ENCODE measurements at regions not wholly inside any gene's neighbourhood (a gene's known extent, or its start where the extent isn't known, plus 50 kb on each side); places are given as distances from the start of the nearest gene placed in this dataset.
"Not testable (repeated sequence)": the region's sequence is repeated elsewhere in the genome, so short reads cannot be mapped to it uniquely, and the experiment has no call there.

GRCh38 chr1:198959676-198960075 is 320.8 kb downstream of the PTPRC start:
- no peak overlapping the region for H2AFZ ChIP-seq (ENCODE audit: low read depth, low read length)
- TF ChIP-seq CTCF (IDR thresholded peaks at IDR 0.05; ENCODE audit: low read depth, low read length) (no peak), EZH2phosphoT487 (IDR thresholded peaks at IDR 0.05; ENCODE audit: low read depth) (no peak)
- H3K27ac ChIP-seq (ENCODE audit: low read length), result no peak overlapping the region
- no peak overlapping the region for H3K4me3 ChIP-seq (ENCODE audit: low read length)
- H3K79me2 ChIP-seq (ENCODE audit: low read length), result no peaks in the 10 kb centered on the region
- no peaks in the 10 kb centered on the region for H3K4me1 ChIP-seq (ENCODE audit: low read length)
- H4K20me1 ChIP-seq (ENCODE audit: insufficient read depth, low read length), result no peaks in the 10 kb centered on the region
- H3K27me3 ChIP-seq (ENCODE audit: low read depth, low read length), result no peaks in the 10 kb centered on the region
- H3K36me3 ChIP-seq (replicated peaks; ENCODE audit: low read depth, low read length), result no peaks in the 10 kb centered on the region
- H3K9me3 ChIP-seq (ENCODE audit: insufficient read depth, low read length), result 0 out of 2 replicates have a peak, but pooled peaks cover 6% of the 10 kb centered on the region
- no peak overlapping the region for H3K9ac ChIP-seq (ENCODE audit: low read length)
- no peak overlapping the region for H3K4me2 ChIP-seq (ENCODE audit: low read length)

GRCh38 chr1:198963796-198964195 is 325.0 kb downstream of the PTPRC start:
- H3K4me2 ChIP-seq (ENCODE audit: low read length); H3K9me3 ChIP-seq (ENCODE audit: insufficient read depth, low read length); H2AFZ ChIP-seq (ENCODE audit: low read depth, low read length); H3K4me3 ChIP-seq (ENCODE audit: low read length); H3K79me2 ChIP-seq (ENCODE audit: low read length); H3K36me3 ChIP-seq (replicated peaks; ENCODE audit: low read depth, low read length); H3K27me3 ChIP-seq (ENCODE audit: low read depth, low read length); H3K4me1 ChIP-seq (ENCODE audit: low read length); H3K9ac ChIP-seq (ENCODE audit: low read length); H4K20me1 ChIP-seq (ENCODE audit: insufficient read depth, low read length); H3K27ac ChIP-seq (ENCODE audit: low read length): not testable (repeated sequence)

- Histone ChIP-seq H3K27ac (ENCODE audit: low read length) (no peak overlapping the region), H3K27me3 (ENCODE audit: low read depth, low read length) (no peaks in the 10 kb centered on the region), H2AFZ (ENCODE audit: low read depth, low read length) (no peak overlapping the region), H4K20me1 (ENCODE audit: insufficient read depth, low read length) (no peaks in the 10 kb centered on the region), H3K79me2 (ENCODE audit: low read length) (no peaks in the 10 kb centered on the region), H3K9me3 (ENCODE audit: insufficient read depth, low read length) (no peaks in the 10 kb centered on the region), H3K9ac (ENCODE audit: low read length) (no peak overlapping the region), H3K4me3 (ENCODE audit: low read length) (no peak overlapping the region), H3K4me2 (ENCODE audit: low read length) (no peak overlapping the region), H3K4me1 (ENCODE audit: low read length) (no peaks in the 10 kb centered on the region), H3K36me3 (replicated peaks; ENCODE audit: low read depth, low read length) (no peaks in the 10 kb centered on the region)
- TF ChIP-seq CTCF (IDR thresholded peaks at IDR 0.05; ENCODE audit: low read depth, low read length) (no peak), EZH2phosphoT487 (IDR thresholded peaks at IDR 0.05; ENCODE audit: low read depth) (no peak)
Measured at GRCh38 chr1:198966519-198966918, 327.7 kb downstream of the PTPRC start.

- Histone ChIP-seq H3K9ac (ENCODE audit: low read length) (no peak overlapping the region), H3K36me3 (replicated peaks; ENCODE audit: low read depth, low read length) (no peaks in the 10 kb centered on the region), H3K79me2 (ENCODE audit: low read length) (no peaks in the 10 kb centered on the region), H3K27me3 (ENCODE audit: low read depth, low read length) (no peaks in the 10 kb centered on the region), H3K27ac (ENCODE audit: low read length) (no peak overlapping the region), H3K4me3 (ENCODE audit: low read length) (no peak overlapping the region), H3K4me2 (ENCODE audit: low read length) (no peak overlapping the region), H2AFZ (ENCODE audit: low read depth, low read length) (no peak overlapping the region), H4K20me1 (ENCODE audit: insufficient read depth, low read length) (no peaks in the 10 kb centered on the region), H3K4me1 (ENCODE audit: low read length) (peaks cover 3% of the 10 kb centered on the region; the same call in 1 of the 2 replicates), H3K9me3 (ENCODE audit: insufficient read depth, low read length) (no peaks in the 10 kb centered on the region)
- no peak for TF ChIP-seq EZH2phosphoT487 (IDR thresholded peaks at IDR 0.05; ENCODE audit: low read depth)
- no peak for TF ChIP-seq CTCF (IDR thresholded peaks at IDR 0.05; ENCODE audit: low read depth, low read length)
Measured at GRCh38 chr1:198967566-198967965, 328.7 kb downstream of the PTPRC start.

GRCh38 chr1:198968866-198969265 is 330.0 kb downstream of the PTPRC start:
- Histone ChIP-seq H3K4me1 (ENCODE audit: low read length) (peaks cover 10% of the 10 kb centered on the region), H3K4me2 (ENCODE audit: low read length) (no peak overlapping the region), H3K4me3 (ENCODE audit: low read length) (no peak overlapping the region), H4K20me1 (ENCODE audit: insufficient read depth, low read length) (no peaks in the 10 kb centered on the region), H3K36me3 (replicated peaks; ENCODE audit: low read depth, low read length) (no peaks in the 10 kb centered on the region), H3K27me3 (ENCODE audit: low read depth, low read length) (no peaks in the 10 kb centered on the region), H2AFZ (ENCODE audit: low read depth, low read length) (no peak overlapping the region), H3K9ac (ENCODE audit: low read length) (no peak overlapping the region), H3K79me2 (ENCODE audit: low read length) (no peaks in the 10 kb centered on the region), H3K9me3 (ENCODE audit: insufficient read depth, low read length) (no peaks in the 10 kb centered on the region), H3K27ac (ENCODE audit: low read length) (no peak overlapping the region)
- TF ChIP-seq CTCF (IDR thresholded peaks at IDR 0.05; ENCODE audit: low read depth, low read length) (no peak), EZH2phosphoT487 (IDR thresholded peaks at IDR 0.05; ENCODE audit: low read depth) (no peak)

Measured in OCI-LY3 (cell line).